Panc1 (cell line): ENCODE measurements at regions not wholly inside any gene's neighbourhood (a gene's known extent, or its start where the extent isn't known, plus 50 kb on each side); places are given as distances from the start of the nearest gene placed in this dataset.

ENCODE experiments used
- ATAC-seq: fragments of 200-7000 bp; cut with Tn5 transposase; 2 replicates; pipeline ENCODE4 v1.9.1; 2020; ENCODE audit warnings: mild to moderate bottlenecking, moderate library complexity
- BruUV-seq: library from RNA; stranded (reverse); fragments of 400-500 nt; replicated peaks from 2 replicates; lab custom pipeline; 2021; lab: Mats Ljungman, UMichigan
- CTCF ChIA-PET: fragments of 300-600 bp; sonication (Branson Sonifier 250); formaldehyde crosslinking; loops from one replicate; lab custom pipeline; 2022; ENCODE audit warnings: antibody characterized with exemption; lab: Charles Lee
- POLR2A ChIA-PET: fragments of 300-600 bp; sonication (Branson Sonifier 250); formaldehyde crosslinking; loops from one replicate; lab custom pipeline; 2022; ENCODE audit warnings: antibody characterized with exemption; lab: Charles Lee
- DNase-seq: peaks from one replicate; pipeline ENCODE4 v3.0.0-alpha.2; 2010; ENCODE audit warnings: low read depth, low spot score
- H3K27ac ChIP-seq: 2 replicates; pipeline ENCODE4 v1.5.1; 2011; ENCODE audit warnings: mild to moderate bottlenecking, low read length, inconsistent platforms
- H3K27me3 ChIP-seq: fragments of 200-500 bp; sonication (Bioruptor generic); 2 replicates; pipeline ENCODE4 v1.6.0; 2014; ENCODE audit warnings: low read length, inconsistent platforms; ENCODE audit not compliant: control insufficient read depth, insufficient read depth
- H3K36me3 ChIP-seq: fragments of 200-500 bp; sonication (Bioruptor generic); 2 replicates; pipeline ENCODE4 v1.5.1; 2014; ENCODE audit warnings: inconsistent platforms, mild to moderate bottlenecking, low read length, moderate library complexity; ENCODE audit not compliant: control insufficient read depth, insufficient read depth
- H3K4me1 ChIP-seq: 2 replicates; pipeline ENCODE4 v1.5.1; 2011; ENCODE audit warnings: inconsistent platforms, mild to moderate bottlenecking, low read length, moderate library complexity; ENCODE audit not compliant: control insufficient read depth, insufficient read depth
- H3K4me3 ChIP-seq, 2 experiments: 2 replicates each; pipeline ENCODE4 v1.5.1; 2011 to 2012; ENCODE audit warnings: low read depth in 2 of 2, low read length in 2 of 2, mild to moderate bottlenecking in 2 of 2, inconsistent platforms in 1 of 2, moderate library complexity in 1 of 2
- H3K9me3 ChIP-seq: fragments of 200-500 bp; sonication (Bioruptor generic); 2 replicates; pipeline ENCODE4 v1.5.1; 2014; ENCODE audit warnings: low read depth, mild to moderate bottlenecking, inconsistent platforms, low read length, moderate library complexity; ENCODE audit not compliant: control insufficient read depth, insufficient read depth
- POLR2AphosphoS5 ChIP-seq: IDR thresholded peaks from 2 replicates; pipeline ENCODE4 v1.6.1; 2012; ENCODE audit warnings: mild to moderate bottlenecking, low read depth, low read length, moderate library complexity
- REST ChIP-seq, 2 experiments: IDR thresholded peaks; 2 replicates each; pipeline ENCODE4 v1.6.1; 2011 to 2012; ENCODE audit warnings: low read depth in 2 of 2, control low read depth in 1 of 2, low read length in 1 of 2, mild to moderate bottlenecking in 1 of 2, moderate library complexity in 1 of 2; ENCODE audit not compliant: insufficient read depth in 1 of 2
- SIN3A ChIP-seq: IDR thresholded peaks from 2 replicates; pipeline ENCODE4 v1.6.1; 2012; ENCODE audit warnings: low read depth, mild to moderate bottlenecking, low read length, moderate library complexity, borderline replicate concordance; ENCODE audit not compliant: insufficient read depth
- TCF7L2 ChIP-seq: IDR thresholded peaks from 2 replicates; pipeline ENCODE4 v1.6.1; 2011; ENCODE audit warnings: mild to moderate bottlenecking, low read depth, low read length, inconsistent platforms
- in situ Hi-C: cut with HindIII; loops from 2 replicates; pipeline ENCODE4 v1.10.0; 2016; ENCODE audit warnings: low sequenced_read_pairs, low pct_unique_long_range_greater_than_20kb
- intact Hi-C: fragments of 100-400 bp; cut with micrococcal nuclease; formaldehyde crosslinking; loops from one replicate; pipeline ENCODE4 v1.10.0; 2022; ENCODE audit not compliant: unreplicated experiment
- TF ChIP-seq, protein P1 (sequence below): fragments of 450-650 bp; IDR thresholded peaks from 2 replicates; pipeline ENCODE4 v1.5.1; 2017; ENCODE audit warnings: mild to moderate bottlenecking

DNA sequence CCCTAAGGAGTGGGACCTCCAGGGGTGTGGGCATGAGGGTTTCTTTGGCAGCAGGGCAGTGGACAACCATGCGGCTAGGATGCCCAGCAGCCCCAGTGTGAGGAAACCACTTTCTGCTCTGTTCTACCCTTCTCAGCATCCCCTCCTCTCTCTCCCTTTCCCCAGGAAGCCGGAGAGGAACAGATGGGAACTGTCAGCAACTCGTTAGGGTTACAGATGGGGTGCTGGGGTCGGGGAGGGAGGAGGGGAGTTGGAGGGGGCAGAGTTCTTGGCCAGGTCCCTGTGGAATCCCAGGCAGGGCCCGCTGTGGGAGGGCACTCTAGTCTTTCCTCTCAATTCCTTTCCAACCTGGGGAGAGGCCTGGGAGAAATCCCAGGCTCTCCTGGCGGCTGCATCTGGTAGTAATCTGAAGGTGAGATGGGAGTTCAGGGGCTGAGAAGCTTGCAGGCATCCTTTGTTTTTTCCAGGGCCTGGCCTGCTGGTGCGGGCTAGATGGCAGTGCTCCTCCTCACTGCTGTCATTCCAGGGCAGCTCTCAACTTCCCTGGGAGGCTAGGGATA, 93.9 kb upstream of the CSF3R start:
- in situ Hi-C loops (no loop called here), intact Hi-C loops (loop anchor here (5.0 kb wide), 1 partner anchor 856 kb away; no protein-coding TSS in a partner anchor)
- no peak for DNase-seq
- ChIA-PET CTCF (interaction anchor here (0.5 to 1.3 kb wide), 14 partner anchors 10 to 910 kb away, joined by 3 to 7 read pairs (median 4); no protein-coding TSS in a partner anchor), POLR2A (no interaction called here)
- Histone ChIP-seq H3K27ac (no peak overlapping the region), H3K4me3 (no peak overlapping the region), H3K9me3 (no peaks in the 10 kb centered on the region), H3K27me3 (no peaks in the 10 kb centered on the region; the same call in 1 of the 2 replicates), H3K4me1 (no peaks in the 10 kb centered on the region), H3K36me3 (no peaks in the 10 kb centered on the region)
- TF ChIP-seq POLR2AphosphoS5 (no peak), SIN3A (no peak), REST (IDR thresholded peaks at IDR 0.05; ENCODE audit: insufficient read depth in 1 of 2, low read depth in 2 of 2, low read length in 1 of 2) (no peak), TCF7L2 (no peak)
- TF ChIP-seq, protein P1, sequence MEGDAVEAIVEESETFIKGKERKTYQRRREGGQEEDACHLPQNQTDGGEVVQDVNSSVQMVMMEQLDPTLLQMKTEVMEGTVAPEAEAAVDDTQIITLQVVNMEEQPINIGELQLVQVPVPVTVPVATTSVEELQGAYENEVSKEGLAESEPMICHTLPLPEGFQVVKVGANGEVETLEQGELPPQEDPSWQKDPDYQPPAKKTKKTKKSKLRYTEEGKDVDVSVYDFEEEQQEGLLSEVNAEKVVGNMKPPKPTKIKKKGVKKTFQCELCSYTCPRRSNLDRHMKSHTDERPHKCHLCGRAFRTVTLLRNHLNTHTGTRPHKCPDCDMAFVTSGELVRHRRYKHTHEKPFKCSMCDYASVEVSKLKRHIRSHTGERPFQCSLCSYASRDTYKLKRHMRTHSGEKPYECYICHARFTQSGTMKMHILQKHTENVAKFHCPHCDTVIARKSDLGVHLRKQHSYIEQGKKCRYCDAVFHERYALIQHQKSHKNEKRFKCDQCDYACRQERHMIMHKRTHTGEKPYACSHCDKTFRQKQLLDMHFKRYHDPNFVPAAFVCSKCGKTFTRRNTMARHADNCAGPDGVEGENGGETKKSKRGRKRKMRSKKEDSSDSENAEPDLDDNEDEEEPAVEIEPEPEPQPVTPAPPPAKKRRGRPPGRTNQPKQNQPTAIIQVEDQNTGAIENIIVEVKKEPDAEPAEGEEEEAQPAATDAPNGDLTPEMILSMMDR = no peak
- no TSS peak for BruUV-seq
- ATAC-seq = peak; percentile 33

DNA sequence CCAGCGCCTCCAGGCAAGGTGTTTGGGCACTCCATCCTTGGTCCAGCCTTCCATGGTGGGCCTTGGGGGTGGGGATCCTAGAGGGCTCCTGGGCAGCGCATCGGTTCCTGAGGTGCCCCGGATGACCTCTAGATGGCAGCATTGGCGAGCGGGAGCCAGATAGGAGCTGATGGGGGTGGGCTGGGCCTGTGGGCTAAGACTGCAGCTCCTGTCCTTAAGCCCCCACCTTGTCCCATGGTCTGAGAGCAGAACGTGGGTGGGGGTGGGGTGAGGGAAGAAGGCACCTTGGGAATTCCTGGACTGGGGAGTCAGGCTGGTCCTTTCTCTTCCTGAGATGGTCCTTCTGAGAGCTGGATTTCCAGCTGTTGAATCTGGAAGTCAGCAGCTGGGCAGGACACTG, 93.4 kb upstream of the CSF3R start:
- Histone ChIP-seq H3K4me1 (no peaks in the 10 kb centered on the region), H3K36me3 (no peaks in the 10 kb centered on the region), H3K27me3 (no peaks in the 10 kb centered on the region; the same call in 1 of the 2 replicates), H3K4me3 (no peak overlapping the region), H3K27ac (no peak overlapping the region), H3K9me3 (no peaks in the 10 kb centered on the region)
- in situ Hi-C loops (no loop called here), intact Hi-C loops (loop anchor here (5.0 kb wide), 1 partner anchor 856 kb away; no protein-coding TSS in a partner anchor)
- ChIA-PET CTCF (interaction anchor here (0.5 to 1.3 kb wide), 14 partner anchors 10 to 911 kb away, joined by 3 to 7 read pairs (median 4); no protein-coding TSS in a partner anchor), POLR2A (no interaction called here)
- ATAC-seq (peak; percentile 93), DNase-seq (no peak)
- TF ChIP-seq SIN3A = no peak
- TF ChIP-seq, protein P1 = peak; percentile 96
- TF ChIP-seq POLR2AphosphoS5 = no peak
- no peak for TF ChIP-seq TCF7L2
- TF ChIP-seq REST (IDR thresholded peaks at IDR 0.05; ENCODE audit: insufficient read depth in 1 of 2, low read depth in 2 of 2, low read length in 1 of 2) = no peak
- no TSS peak for BruUV-seq
